GM12875 (cell line): ENCODE measurements at regions not wholly inside any gene's neighbourhood (a gene's known extent, or its start where the extent isn't known, plus 50 kb on each side); places are given as distances from the start of the nearest gene placed in this dataset.

Experiments used
- H3K4me3 ChIP-seq: one replicate; pipeline ENCODE4 v1.5.1; 2011; ENCODE audit warnings: low read depth, low read length, control low read depth
- CTCF ChIP-seq: IDR thresholded peaks from 2 replicates; pipeline ENCODE4 v1.5.1; 2011; ENCODE audit warnings: low read depth, mild to moderate bottlenecking, control low read depth, inconsistent platforms, low read length, moderate library complexity, borderline replicate concordance; ENCODE audit not compliant: insufficient read depth

GRCh38 chr1:221263831-221264767, 384.9 kb downstream of the HLX start:
- H3K4me3 ChIP-seq = no peak overlapping the region
- TF ChIP-seq CTCF = peak; percentile 55

GRCh38 chr1:221264848-221265247, 385.6 kb downstream of the HLX start:
- no peak for TF ChIP-seq CTCF
- H3K4me3 ChIP-seq = no peak overlapping the region

- TF ChIP-seq CTCF = no peak
- no peak overlapping the region for H3K4me3 ChIP-seq
These were observed 389.1 kb downstream of the HLX start for GRCh38 chr1:221268295-221268694.

GRCh38 chr1:221271701-221272100, 392.5 kb downstream of the HLX start:
- no peak for TF ChIP-seq CTCF
- H3K4me3 ChIP-seq = no peak overlapping the region

GRCh38 chr1:221272940-221273339, 393.7 kb downstream of the HLX start:
- TF ChIP-seq CTCF = no peak
- H3K4me3 ChIP-seq = no peak overlapping the region

GRCh38 chr1:221274373-221274772, 395.1 kb downstream of the HLX start:
- H3K4me3 ChIP-seq = no peak overlapping the region
- no peak for TF ChIP-seq CTCF

- no peak for TF ChIP-seq CTCF
These were observed 397.7 kb downstream of the HLX start for GRCh38 chr1:221276896-221277409.

More at GRCh38 chr1:221276896-221277409, 397.7 kb downstream of the HLX start:
- no peak overlapping the region for H3K4me3 ChIP-seq
